GM23338 (cell line): ENCODE measurements at regions not wholly inside any gene's neighbourhood (a gene's known extent, or its start where the extent isn't known, plus 50 kb on each side); places are given as distances from the start of the nearest gene placed in this dataset.

Source experiments
- ATAC-seq: fragments of 200-7000 bp; cut with Tn5 transposase; 3 replicates; pipeline ENCODE4 v1.9.1; 2020
- DNase-seq: peaks from one replicate; pipeline ENCODE4 v3.0.0-alpha.2; 2015; ENCODE audit warnings: low spot score
- H2AFZ ChIP-seq: fragments of 200-600 bp; sonication (generic); 2 replicates; pipeline ENCODE4 v1.8.0; 2016; ENCODE audit warnings: antibody characterized with exemption, mild to moderate bottlenecking, moderate library complexity
- H3F3A ChIP-seq: fragments of 200-600 bp; sonication (generic); replicated peaks from 2 replicates; pipeline ENCODE4 v1.8.0; 2017; ENCODE audit warnings: antibody characterized with exemption, mixed run types, low read depth
- H3K27ac ChIP-seq: fragments of 200-600 bp; sonication (generic); 2 replicates; pipeline ENCODE4 v1.6.1; 2016; ENCODE audit warnings: low read depth
- H3K27me3 ChIP-seq: fragments of 200-600 bp; sonication (generic); 2 replicates; pipeline ENCODE4 v1.8.0; 2016; ENCODE audit warnings: mild to moderate bottlenecking, mixed run types, moderate library complexity; ENCODE audit not compliant: insufficient read depth
- H3K36me3 ChIP-seq: fragments of 200-600 bp; sonication (generic); 2 replicates; pipeline ENCODE4 v1.8.0; 2016; ENCODE audit warnings: mild to moderate bottlenecking; ENCODE audit not compliant: insufficient read depth
- H3K4me1 ChIP-seq: fragments of 200-600 bp; sonication (generic); 2 replicates; pipeline ENCODE4 v1.8.0; 2016; ENCODE audit warnings: mild to moderate bottlenecking, moderate library complexity; ENCODE audit not compliant: insufficient read depth
- H3K4me2 ChIP-seq: fragments of 200-600 bp; sonication (generic); 2 replicates; pipeline ENCODE4 v1.7.1; 2017; ENCODE audit warnings: mixed run types
- H3K4me3 ChIP-seq: fragments of 200-600 bp; sonication (generic); 2 replicates; pipeline ENCODE4 v1.6.1; 2016; ENCODE audit warnings: mixed run types
- H3K79me2 ChIP-seq: fragments of 200-600 bp; sonication (generic); replicated peaks from 2 replicates; pipeline ENCODE4 v1.8.0; 2017; ENCODE audit warnings: mild to moderate bottlenecking; ENCODE audit not compliant: insufficient read depth
- H3K9me2 ChIP-seq: fragments of 200-600 bp; sonication (generic); 2 replicates; pipeline ENCODE4 v1.8.0; 2017; ENCODE audit not compliant: insufficient read depth
- H4K20me1 ChIP-seq: fragments of 200-600 bp; sonication (generic); replicated peaks from 2 replicates; pipeline ENCODE4 v1.8.0; 2017; ENCODE audit warnings: mild to moderate bottlenecking; ENCODE audit not compliant: insufficient read depth
- H3K27ac Mint-ChIP-seq: 2 replicates; pipeline ENCODE4 v1.8.0; 2020; ENCODE audit warnings: inconsistent platforms, mild to moderate bottlenecking, moderate library complexity, mixed read lengths
- H3K27me3 Mint-ChIP-seq: 3 replicates; pipeline ENCODE4 v1.8.0; 2022; ENCODE audit warnings: low read depth, mild to moderate bottlenecking, moderate library complexity, mixed read lengths, inconsistent platforms; ENCODE audit not compliant: insufficient read depth, poor library complexity
- H3K36me3 Mint-ChIP-seq: 3 replicates; pipeline ENCODE4 v1.8.0; 2021; ENCODE audit warnings: low read depth, mild to moderate bottlenecking, inconsistent platforms, moderate library complexity, mixed read lengths
- H3K4me1 Mint-ChIP-seq: 3 replicates; pipeline ENCODE4 v1.8.0; 2020; ENCODE audit warnings: mild to moderate bottlenecking, inconsistent platforms, mixed read lengths
- H3K4me3 Mint-ChIP-seq: 3 replicates; pipeline ENCODE4 v1.8.0; 2021; ENCODE audit warnings: moderate library complexity, mild to moderate bottlenecking, inconsistent platforms, mixed read lengths
- H3K9me3 Mint-ChIP-seq: 3 replicates; pipeline ENCODE4 v1.8.0; 2020; ENCODE audit warnings: moderate library complexity, mild to moderate bottlenecking, inconsistent platforms, mixed read lengths
- CTCF ChIP-seq, 2 experiments: fragments of 200-600 bp in 1 of 2; sonication (generic) in 1 of 2; conservative IDR thresholded peaks; 2 replicates each; pipeline versions ENCODE4 v1.5.1 to v1.6.1; 2016 to 2017; ENCODE audit warnings: antibody characterized with exemption in 2 of 2, low read depth in 2 of 2, mild to moderate bottlenecking in 2 of 2, moderate library complexity in 1 of 2
- ETS1 ChIP-seq: IDR thresholded peaks from 2 replicates; pipeline ENCODE4 v1.6.1; 2016; ENCODE audit warnings: antibody characterized with exemption
- EZH2phosphoT487 ChIP-seq: fragments of 200-600 bp; sonication (generic); IDR thresholded peaks from one replicate; pipeline ENCODE4 v1.8.1; 2018; ENCODE audit warnings: antibody characterized with exemption; ENCODE audit not compliant: unreplicated experiment
- POLR2AphosphoS5 ChIP-seq: IDR thresholded peaks from 2 replicates; pipeline ENCODE4 v1.6.1; 2016; ENCODE audit warnings: antibody characterized with exemption, low read depth
- REST ChIP-seq: IDR thresholded peaks from one replicate; pipeline ENCODE4 v1.6.1; 2018; ENCODE audit warnings: antibody characterized with exemption; ENCODE audit not compliant: unreplicated experiment
- STAT1 ChIP-seq: IDR thresholded peaks from one replicate; pipeline ENCODE4 v1.6.1; 2016; ENCODE audit warnings: antibody characterized with exemption; ENCODE audit not compliant: unreplicated experiment
- ZNF331 ChIP-seq: fragments of 250-450 bp; sonication (Bioruptor Pico); IDR thresholded peaks from 2 replicates; pipeline ENCODE4 v1.5.0; 2020; ENCODE audit warnings: low read depth, mild to moderate bottlenecking, moderate library complexity
- ZNF462 ChIP-seq: fragments of 250-450 bp; sonication (Bioruptor Pico); IDR thresholded peaks from 2 replicates; pipeline ENCODE4 v1.5.0; 2020; ENCODE audit warnings: mild to moderate bottlenecking, moderate library complexity

- Histone ChIP-seq H4K20me1 (no peaks in the 10 kb centered on the region), H3K4me2 (no peak overlapping the region), H3K4me1 (no peaks in the 10 kb centered on the region), H3F3A (no peaks in the 10 kb centered on the region), H3K27ac (no peak overlapping the region), H3K27me3 (no peaks in the 10 kb centered on the region), H2AFZ (no peak overlapping the region), H3K9me2 (peaks cover 33% of the 10 kb centered on the region; the same call in 1 of the 2 replicates), H3K79me2 (no peaks in the 10 kb centered on the region), H3K36me3 (no peaks in the 10 kb centered on the region), H3K4me3 (no peak overlapping the region)
- Mint-ChIP-seq H3K4me1 (no peaks in the 10 kb centered on the region), H3K27ac (no peak overlapping the region), H3K4me3 (no peak overlapping the region), H3K9me3 (peaks cover 3% of the 10 kb centered on the region; the same call in 1 of the 3 replicates), H3K27me3 (peaks cover 4% of the 10 kb centered on the region), H3K36me3 (peaks cover 2% of the 10 kb centered on the region)
- ATAC-seq (no peak), DNase-seq (no peak)
- TF ChIP-seq POLR2AphosphoS5 (no peak), ZNF331 (CRISPR knock-in tag) (no peak), CTCF (conservative IDR thresholded peaks at IDR 0.05; ENCODE audit: low read depth in 2 of 2) (no peak), EZH2phosphoT487 (no peak), REST (no peak), ZNF462 (no peak), ETS1 (no peak), STAT1 (no peak)
Measured at GRCh38 chr18:51433881-51434280, 236.4 kb upstream of the MEX3C start.
